T-helper 2 cell treated with Interferon-gamma antibody and Interleukin-4, amounts not matched to agents 5 μg/mL and 100 μg/mL, for 36 hours (primary cell): ENCODE measurements at regions not wholly inside any gene's neighbourhood (a gene's known extent, or its start where the extent isn't known, plus 50 kb on each side); places are given as distances from the start of the nearest gene placed in this dataset.

Experiments
- DNase-seq: peaks from one replicate; pipeline ENCODE4 v3.0.0; 2021; ENCODE audit warnings: low spot score
- H3K27ac Mint-ChIP-seq: one replicate; pipeline ENCODE4 v1.8.0; 2021; ENCODE audit warnings: mild to moderate bottlenecking, mixed read lengths
- H3K27me3 Mint-ChIP-seq: one replicate; pipeline ENCODE4 v1.8.0; 2021; ENCODE audit warnings: low read depth, mixed read lengths
- H3K36me3 Mint-ChIP-seq: one replicate; pipeline ENCODE4 v1.8.0; 2021; ENCODE audit warnings: low read depth, mixed read lengths
- H3K4me1 Mint-ChIP-seq: one replicate; pipeline ENCODE4 v1.8.0; 2021; ENCODE audit warnings: low read depth, mixed read lengths
- H3K4me3 Mint-ChIP-seq: one replicate; pipeline ENCODE4 v1.8.0; 2022; ENCODE audit warnings: mild to moderate bottlenecking, moderate library complexity, mixed read lengths
- H3K9me3 Mint-ChIP-seq: one replicate; pipeline ENCODE4 v1.8.0; 2021; ENCODE audit warnings: mixed read lengths

GRCh38 chr3:124659175-124659574 is 71.1 kb upstream of the UMPS start:
- Mint-ChIP-seq H3K4me3 (no peak overlapping the region), H3K27me3 (peaks cover 16% of the 10 kb centered on the region), H3K36me3 (no peaks in the 10 kb centered on the region), H3K9me3 (no peaks in the 10 kb centered on the region), H3K27ac (no peak overlapping the region), H3K4me1 (no peaks in the 10 kb centered on the region)
- DNase-seq: no peak

DNA sequence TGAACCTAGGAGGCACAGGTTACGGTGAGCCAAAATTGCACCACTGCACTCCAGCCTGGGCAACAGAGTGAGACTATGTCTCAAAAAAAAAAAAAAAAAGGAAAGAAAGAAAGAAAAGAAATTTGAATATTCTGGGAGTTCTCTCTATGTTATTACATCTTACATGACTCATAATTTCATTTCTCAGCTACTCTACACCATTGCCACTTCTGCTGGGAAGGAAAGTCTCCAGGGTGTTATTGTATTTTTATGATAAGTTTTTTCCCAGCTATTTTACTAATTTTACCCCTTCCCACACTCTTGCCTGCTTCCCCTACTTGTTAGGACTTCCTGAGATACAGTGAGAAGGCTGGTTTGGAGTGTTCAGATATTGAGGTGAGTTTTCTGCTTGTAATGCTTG is 69.7 kb upstream of the UMPS start:
- H3K9me3 Mint-ChIP-seq: no peaks in the 10 kb centered on the region
- H3K27ac Mint-ChIP-seq: no peak overlapping the region
- DNase-seq: no peak
- H3K27me3 Mint-ChIP-seq: peaks cover 11% of the 10 kb centered on the region
- H3K4me1 Mint-ChIP-seq: no peaks in the 10 kb centered on the region
- no peaks in the 10 kb centered on the region for H3K36me3 Mint-ChIP-seq
- H3K4me3 Mint-ChIP-seq: no peak overlapping the region

DNA sequence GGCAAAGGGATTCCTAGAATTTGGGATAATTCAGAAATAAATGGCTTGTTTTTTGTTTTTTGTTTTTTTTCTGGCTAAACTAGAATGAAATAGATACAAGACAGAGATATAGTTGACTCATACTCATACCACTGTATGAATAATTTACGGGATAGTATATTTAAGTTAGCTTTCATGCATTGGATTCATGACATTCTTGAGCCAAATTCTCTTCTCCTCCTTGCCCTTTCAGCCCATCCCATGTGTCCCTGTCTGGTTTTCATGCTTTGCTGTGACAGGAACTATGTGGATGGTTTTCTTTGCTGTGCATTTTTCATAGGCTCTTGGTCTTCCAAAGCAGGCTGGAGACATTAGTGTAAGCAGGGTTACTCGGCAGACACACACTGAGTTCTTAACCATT is 66.6 kb upstream of the UMPS start:
- H3K9me3 Mint-ChIP-seq: no peaks in the 10 kb centered on the region

DNA sequence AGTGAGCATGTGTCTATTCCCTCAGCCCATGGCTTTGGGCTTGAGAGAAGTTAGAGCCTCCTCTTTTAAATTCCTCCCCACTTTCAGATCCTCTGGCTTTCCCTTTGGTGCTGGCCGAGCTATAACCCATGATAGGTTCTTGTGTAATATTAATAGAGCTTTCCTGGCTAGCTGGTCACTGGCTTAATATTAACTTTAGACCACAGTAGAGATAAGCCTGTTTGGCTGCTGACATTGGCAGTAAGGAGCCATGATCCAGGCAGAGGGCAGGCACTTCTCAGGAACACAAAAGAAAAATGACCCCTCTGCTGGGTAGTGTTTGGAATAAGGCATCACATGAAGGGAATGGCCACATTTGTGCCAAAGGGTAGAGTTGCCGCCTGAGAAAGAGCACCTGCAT is 65.4 kb upstream of the UMPS start:
- Mint-ChIP-seq H3K27me3 (peaks cover 13% of the 10 kb centered on the region), H3K27ac (no peak overlapping the region), H3K36me3 (no peaks in the 10 kb centered on the region), H3K9me3 (no peaks in the 10 kb centered on the region), H3K4me3 (no peak overlapping the region), H3K4me1 (no peaks in the 10 kb centered on the region)
- DNase-seq: no peak

More for the DNA sequence above, 66.6 kb upstream of the UMPS start:
- Mint-ChIP-seq H3K4me3 (no peak overlapping the region), H3K4me1 (no peaks in the 10 kb centered on the region), H3K36me3 (no peaks in the 10 kb centered on the region), H3K27ac (no peak overlapping the region), H3K27me3 (peaks cover 13% of the 10 kb centered on the region)
- no peak for DNase-seq

DNA sequence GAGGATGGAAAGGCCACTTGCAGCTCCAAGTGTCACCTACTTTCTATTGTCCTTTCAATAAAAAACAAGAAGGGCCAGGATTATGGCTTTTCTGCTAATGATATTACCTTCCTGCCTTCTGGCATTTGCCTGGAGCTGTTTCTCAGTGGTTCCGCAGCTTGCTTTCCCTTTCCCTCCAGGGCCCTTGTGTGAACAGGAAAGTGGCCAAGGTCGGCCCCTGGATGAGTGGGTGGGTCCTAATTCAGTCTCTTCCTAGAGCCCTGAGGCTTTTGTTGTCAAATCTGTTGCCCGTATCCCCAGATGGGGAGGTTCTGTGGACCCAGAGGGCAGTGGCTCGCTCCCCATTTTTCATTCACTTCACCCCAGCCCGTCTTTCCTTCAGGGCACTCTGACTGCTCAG is 64.2 kb upstream of the UMPS start:
- no peak for DNase-seq
- no peaks in the 10 kb centered on the region for H3K36me3 Mint-ChIP-seq
- no peak overlapping the region for H3K4me3 Mint-ChIP-seq
- peaks cover 5% of the 10 kb centered on the region for H3K9me3 Mint-ChIP-seq
- H3K4me1 Mint-ChIP-seq: peaks cover 2% of the 10 kb centered on the region
- H3K27me3 Mint-ChIP-seq: peaks cover 13% of the 10 kb centered on the region
- H3K27ac Mint-ChIP-seq: no peak overlapping the region

- peaks cover 2% of the 10 kb centered on the region for H3K27me3 Mint-ChIP-seq
- no peak overlapping the region for H3K4me3 Mint-ChIP-seq
- H3K9me3 Mint-ChIP-seq: peaks cover 9% of the 10 kb centered on the region
- DNase-seq: no peak
- H3K4me1 Mint-ChIP-seq: peaks cover 5% of the 10 kb centered on the region
- no peaks in the 10 kb centered on the region for H3K36me3 Mint-ChIP-seq
- no peak overlapping the region for H3K27ac Mint-ChIP-seq
Observed at GRCh38 chr3:124669470-124669869, 60.8 kb upstream of the UMPS start.

DNA sequence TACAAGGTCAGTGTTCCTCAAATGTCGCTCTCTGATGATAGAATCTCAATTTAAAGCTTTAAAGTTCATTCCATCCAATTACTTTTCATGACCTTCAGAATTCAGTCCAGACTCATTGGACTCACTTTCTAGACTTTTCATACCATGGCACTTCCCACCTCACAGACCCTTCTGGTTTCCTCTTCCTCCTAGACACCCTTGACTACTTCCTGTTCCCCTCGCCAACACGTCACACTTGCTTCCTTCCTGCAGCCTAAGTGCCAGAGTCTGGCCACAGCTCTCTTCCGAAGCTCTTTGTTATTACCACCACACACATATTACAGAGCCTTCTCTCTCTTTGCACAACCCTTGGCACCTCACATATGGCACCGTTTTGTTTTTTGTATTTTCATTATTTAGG is 59.1 kb upstream of the UMPS start:
- H3K4me3 Mint-ChIP-seq: no peak overlapping the region
- H3K27ac Mint-ChIP-seq: no peak overlapping the region
- no peak for DNase-seq
- peaks cover 9% of the 10 kb centered on the region for H3K9me3 Mint-ChIP-seq
- H3K36me3 Mint-ChIP-seq: no peaks in the 10 kb centered on the region
- peaks cover 2% of the 10 kb centered on the region for H3K27me3 Mint-ChIP-seq
- peaks cover 5% of the 10 kb centered on the region for H3K4me1 Mint-ChIP-seq

- Mint-ChIP-seq H3K9me3 (peaks cover 9% of the 10 kb centered on the region), H3K36me3 (no peaks in the 10 kb centered on the region), H3K27ac (no peak overlapping the region), H3K4me1 (peaks cover 5% of the 10 kb centered on the region), H3K4me3 (no peak overlapping the region), H3K27me3 (peaks cover 1% of the 10 kb centered on the region)
- no peak for DNase-seq
Observed at GRCh38 chr3:124674336-124674735, 55.9 kb upstream of the UMPS start.

- Mint-ChIP-seq H3K27ac (no peak overlapping the region), H3K4me3 (no peak overlapping the region), H3K4me1 (peaks cover 1% of the 10 kb centered on the region), H3K36me3 (no peaks in the 10 kb centered on the region), H3K9me3 (peaks cover 2% of the 10 kb centered on the region), H3K27me3 (peaks cover 3% of the 10 kb centered on the region)
- DNase-seq: no peak
Observed at GRCh38 chr3:124676236-124676635, 54.0 kb upstream of the UMPS start.

- H3K4me3 Mint-ChIP-seq: no peak overlapping the region
- no peak overlapping the region for H3K27ac Mint-ChIP-seq
- H3K4me1 Mint-ChIP-seq: no peaks in the 10 kb centered on the region
- no peak for DNase-seq
- H3K9me3 Mint-ChIP-seq: no peaks in the 10 kb centered on the region
- no peaks in the 10 kb centered on the region for H3K36me3 Mint-ChIP-seq
- H3K27me3 Mint-ChIP-seq: peaks cover 3% of the 10 kb centered on the region
Observed at GRCh38 chr3:124679048-124679638, 51.1 kb upstream of the UMPS start.
